Smooth muscle cell (in vitro differentiated cells): ENCODE measurements at regions not wholly inside any gene's neighbourhood (a gene's known extent, or its start where the extent isn't known, plus 50 kb on each side); places are given as distances from the start of the nearest gene placed in this dataset.

Source experiments
- DNase-seq: peaks from one replicate; lab custom pipeline; 2025; ENCODE audit not compliant: unreplicated experiment; lab: John Stamatoyannopoulos, UW
- H2AFZ ChIP-seq: fragments of 200-600 bp; sonication (generic); 2 replicates; pipeline ENCODE4 v1.6.0; 2016; ENCODE audit warnings: antibody characterized with exemption, low read depth, mild to moderate bottlenecking
- H3F3A ChIP-seq: fragments of 200-600 bp; sonication (generic); 2 replicates; pipeline ENCODE4 v1.6.0; 2017; ENCODE audit warnings: antibody characterized with exemption, low read depth
- H3K27ac ChIP-seq: fragments of 200-600 bp; sonication (generic); 2 replicates; pipeline ENCODE4 v1.5.1; 2016; ENCODE audit warnings: low read depth, mild to moderate bottlenecking
- H3K27me3 ChIP-seq: fragments of 200-600 bp; sonication (generic); 2 replicates; pipeline ENCODE4 v1.6.1; 2016; ENCODE audit warnings: low read depth, mild to moderate bottlenecking
- H3K36me3 ChIP-seq: fragments of 200-600 bp; sonication (generic); 2 replicates; pipeline ENCODE4 v1.5.1; 2016; ENCODE audit warnings: low read depth
- H3K4me1 ChIP-seq: fragments of 200-600 bp; sonication (generic); 2 replicates; pipeline ENCODE4 v1.5.1; 2016; ENCODE audit warnings: low read depth
- H3K4me2 ChIP-seq: fragments of 200-600 bp; sonication (generic); 2 replicates; pipeline ENCODE4 v1.6.0; 2016; ENCODE audit warnings: mild to moderate bottlenecking
- H3K4me3 ChIP-seq: fragments of 200-600 bp; sonication (generic); 2 replicates; pipeline ENCODE4 v1.5.1; 2016; ENCODE audit warnings: mild to moderate bottlenecking
- H3K79me2 ChIP-seq: fragments of 200-600 bp; sonication (generic); 2 replicates; pipeline ENCODE4 v1.6.0; 2016; ENCODE audit warnings: low read depth, mild to moderate bottlenecking
- H3K9ac ChIP-seq: fragments of 200-600 bp; sonication (generic); 2 replicates; pipeline ENCODE4 v1.6.0; 2016; ENCODE audit warnings: low read depth
- H3K9me3 ChIP-seq: fragments of 200-600 bp; sonication (generic); replicated peaks from 2 replicates; pipeline ENCODE4 v1.5.1; 2016; ENCODE audit warnings: low read depth
- H4K20me1 ChIP-seq: fragments of 200-600 bp; sonication (generic); 2 replicates; pipeline ENCODE4 v1.6.0; 2016; ENCODE audit warnings: low read depth
- WGBS: methylation state at CpG from one replicate; pipeline ENCODE4 v1.1.7; 2016; ENCODE audit warnings: low lambda C conversion rate; 5-methylcytosine and 5-hydroxymethylcytosine counted together
- TF ChIP-seq, protein P1 (sequence below): fragments of 200-600 bp; sonication (generic); IDR thresholded peaks from 2 replicates; pipeline ENCODE4 v1.5.1; 2017; ENCODE audit warnings: borderline replicate concordance, mild to moderate bottlenecking, antibody characterized with exemption; ENCODE audit not compliant: insufficient read depth, poor library complexity, severe bottlenecking

GRCh38 chr2:5849562-5849961 lies 157.4 kb downstream of the SOX11 start:
- Histone ChIP-seq H3K36me3 (no peaks in the 10 kb centered on the region), H3F3A (no peaks in the 10 kb centered on the region), H3K27ac (no peak overlapping the region), H2AFZ (no peak overlapping the region), H3K79me2 (no peaks in the 10 kb centered on the region), H3K9ac (no peak overlapping the region), H4K20me1 (no peaks in the 10 kb centered on the region), H3K4me1 (peaks cover 12% of the 10 kb centered on the region), H3K9me3 (no peaks in the 10 kb centered on the region), H3K4me3 (no peak overlapping the region), H3K27me3 (no peaks in the 10 kb centered on the region), H3K4me2 (no peak overlapping the region)
- no peak for DNase-seq
- WGBS, result 64% methylated on average over 3 of the region's 3 CpGs
- TF ChIP-seq, protein P1, sequence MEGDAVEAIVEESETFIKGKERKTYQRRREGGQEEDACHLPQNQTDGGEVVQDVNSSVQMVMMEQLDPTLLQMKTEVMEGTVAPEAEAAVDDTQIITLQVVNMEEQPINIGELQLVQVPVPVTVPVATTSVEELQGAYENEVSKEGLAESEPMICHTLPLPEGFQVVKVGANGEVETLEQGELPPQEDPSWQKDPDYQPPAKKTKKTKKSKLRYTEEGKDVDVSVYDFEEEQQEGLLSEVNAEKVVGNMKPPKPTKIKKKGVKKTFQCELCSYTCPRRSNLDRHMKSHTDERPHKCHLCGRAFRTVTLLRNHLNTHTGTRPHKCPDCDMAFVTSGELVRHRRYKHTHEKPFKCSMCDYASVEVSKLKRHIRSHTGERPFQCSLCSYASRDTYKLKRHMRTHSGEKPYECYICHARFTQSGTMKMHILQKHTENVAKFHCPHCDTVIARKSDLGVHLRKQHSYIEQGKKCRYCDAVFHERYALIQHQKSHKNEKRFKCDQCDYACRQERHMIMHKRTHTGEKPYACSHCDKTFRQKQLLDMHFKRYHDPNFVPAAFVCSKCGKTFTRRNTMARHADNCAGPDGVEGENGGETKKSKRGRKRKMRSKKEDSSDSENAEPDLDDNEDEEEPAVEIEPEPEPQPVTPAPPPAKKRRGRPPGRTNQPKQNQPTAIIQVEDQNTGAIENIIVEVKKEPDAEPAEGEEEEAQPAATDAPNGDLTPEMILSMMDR, result no peak

GRCh38 chr2:5851410-5851809 lies 159.2 kb downstream of the SOX11 start:
- peak overlapping the region; percentile 55 for H3K27ac ChIP-seq
- no peaks in the 10 kb centered on the region for H3K36me3 ChIP-seq
- no peaks in the 10 kb centered on the region for H3K79me2 ChIP-seq
- peak overlapping the region; percentile 63 for H3K4me2 ChIP-seq
- TF ChIP-seq, protein P1, result no peak
- no peak overlapping the region for H2AFZ ChIP-seq
- peaks cover 12% of the 10 kb centered on the region for H3K4me1 ChIP-seq
- DNase-seq, result no peak
- no peak overlapping the region for H3K4me3 ChIP-seq
- H4K20me1 ChIP-seq, result no peaks in the 10 kb centered on the region
- H3K27me3 ChIP-seq, result no peaks in the 10 kb centered on the region
- H3K9me3 ChIP-seq, result no peaks in the 10 kb centered on the region
- H3K9ac ChIP-seq, result peak overlapping the region; percentile 19
- H3F3A ChIP-seq, result no peaks in the 10 kb centered on the region

DNA sequence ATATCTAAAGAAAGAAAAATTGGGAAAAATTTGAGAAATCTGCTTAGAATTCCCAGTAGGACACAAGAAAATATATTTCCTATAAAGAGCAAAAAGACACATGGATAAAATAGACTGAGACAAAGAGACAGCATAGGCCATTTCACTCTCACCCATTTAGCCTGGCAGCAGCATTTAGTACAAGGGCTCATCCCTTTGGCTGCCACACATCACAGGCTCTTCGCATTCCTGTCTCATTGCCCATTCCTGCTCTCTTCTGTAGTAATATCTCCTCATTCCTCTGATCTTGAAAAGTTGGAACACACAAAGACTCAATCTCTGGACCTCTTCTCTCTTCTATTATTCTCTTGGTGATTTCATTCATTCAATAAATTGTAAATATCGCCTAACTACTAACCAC lies 162.6 kb downstream of the SOX11 start:
- Histone ChIP-seq H3K9ac (no peak overlapping the region), H3K79me2 (no peaks in the 10 kb centered on the region)
- no peak for DNase-seq

GRCh38 chr2:5867056-5867455 lies 174.9 kb downstream of the SOX11 start:
- no peaks in the 10 kb centered on the region for H3K79me2 ChIP-seq
- no peak for DNase-seq
- no peaks in the 10 kb centered on the region for H3K27me3 ChIP-seq
- no peaks in the 10 kb centered on the region for H3F3A ChIP-seq
- H3K4me2 ChIP-seq, result no peak overlapping the region
- WGBS, result 81% methylated on average over 9 of the region's 9 CpGs
- TF ChIP-seq, protein P1, result no peak
- H3K4me1 ChIP-seq, result no peaks in the 10 kb centered on the region
- no peaks in the 10 kb centered on the region for H3K9me3 ChIP-seq
- no peak overlapping the region for H3K27ac ChIP-seq
- no peaks in the 10 kb centered on the region for H4K20me1 ChIP-seq
- H3K4me3 ChIP-seq, result no peak overlapping the region
- H3K36me3 ChIP-seq, result no peaks in the 10 kb centered on the region
- no peak overlapping the region for H2AFZ ChIP-seq
- no peak overlapping the region for H3K9ac ChIP-seq

More for the DNA sequence above, 162.6 kb downstream of the SOX11 start:
- H3K9me3 ChIP-seq, result no peaks in the 10 kb centered on the region
- no peaks in the 10 kb centered on the region for H3F3A ChIP-seq
- H3K27ac ChIP-seq, result no peak overlapping the region
- H2AFZ ChIP-seq, result no peak overlapping the region
- 100% methylated on average over 2 of the region's 2 CpGs for WGBS
- no peaks in the 10 kb centered on the region for H3K36me3 ChIP-seq
- H3K4me2 ChIP-seq, result no peak overlapping the region
- H3K4me1 ChIP-seq, result peaks cover 12% of the 10 kb centered on the region
- no peaks in the 10 kb centered on the region for H3K27me3 ChIP-seq
- H4K20me1 ChIP-seq, result no peaks in the 10 kb centered on the region
- TF ChIP-seq, protein P1, result no peak
- no peak overlapping the region for H3K4me3 ChIP-seq
